ENCODE measurements at regions not wholly inside any gene's neighbourhood (a gene's known extent, or its start where the extent isn't known, plus 50 kb on each side); places are given as distances from the start of the nearest gene placed in this dataset.

DNA sequence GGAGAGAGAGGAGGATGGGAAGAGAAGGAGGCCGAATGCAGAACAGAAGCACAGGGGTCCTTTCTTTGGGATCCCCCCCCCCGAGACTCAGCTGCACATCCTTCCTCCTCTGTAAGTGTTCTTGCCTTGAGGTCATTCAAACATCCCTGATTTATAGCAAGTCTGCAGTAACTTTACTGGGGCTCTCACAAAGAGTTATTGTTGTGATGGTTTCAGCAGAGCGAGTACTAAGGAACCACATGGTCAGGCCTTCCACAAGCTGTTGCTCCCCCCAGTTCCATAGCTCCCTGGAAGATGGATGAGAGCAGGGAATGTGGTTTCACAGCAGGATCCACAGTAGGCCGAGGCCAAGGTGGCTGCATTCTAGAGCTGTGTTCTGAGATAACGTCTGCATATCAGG, 351.4 kb upstream of the CDH4 start:
- Histone ChIP-seq H3K4me3 (ENCODE audit: low read length in 3 of 3) (no peak overlapping the region), H3K36me3 (ENCODE audit: control insufficient read depth in 2 of 3, insufficient read depth in 3 of 3, low read length in 3 of 3) (no peaks in the 10 kb centered on the region), H3K27ac (ENCODE audit: low read depth in 2 of 2, low read length in 2 of 2) (no peak overlapping the region), H3K9ac (ENCODE audit: low read length in 3 of 3) (no peak overlapping the region), H3K9me3 (ENCODE audit: control insufficient read depth in 2 of 3, insufficient read depth in 1 of 3, low read length in 3 of 3) (peaks cover 0 to 3% (median 0%) of the 10 kb centered on the region in 3 donors), H3K27me3 (ENCODE audit: control insufficient read depth, insufficient read depth, low read length) (no peaks in the 10 kb centered on the region), H3K4me1 (ENCODE audit: control insufficient read depth in 2 of 3, insufficient read depth in 2 of 3, low read depth in 1 of 3, low read length in 3 of 3) (no peaks in the 10 kb centered on the region)
- TF ChIP-seq, protein P1, sequence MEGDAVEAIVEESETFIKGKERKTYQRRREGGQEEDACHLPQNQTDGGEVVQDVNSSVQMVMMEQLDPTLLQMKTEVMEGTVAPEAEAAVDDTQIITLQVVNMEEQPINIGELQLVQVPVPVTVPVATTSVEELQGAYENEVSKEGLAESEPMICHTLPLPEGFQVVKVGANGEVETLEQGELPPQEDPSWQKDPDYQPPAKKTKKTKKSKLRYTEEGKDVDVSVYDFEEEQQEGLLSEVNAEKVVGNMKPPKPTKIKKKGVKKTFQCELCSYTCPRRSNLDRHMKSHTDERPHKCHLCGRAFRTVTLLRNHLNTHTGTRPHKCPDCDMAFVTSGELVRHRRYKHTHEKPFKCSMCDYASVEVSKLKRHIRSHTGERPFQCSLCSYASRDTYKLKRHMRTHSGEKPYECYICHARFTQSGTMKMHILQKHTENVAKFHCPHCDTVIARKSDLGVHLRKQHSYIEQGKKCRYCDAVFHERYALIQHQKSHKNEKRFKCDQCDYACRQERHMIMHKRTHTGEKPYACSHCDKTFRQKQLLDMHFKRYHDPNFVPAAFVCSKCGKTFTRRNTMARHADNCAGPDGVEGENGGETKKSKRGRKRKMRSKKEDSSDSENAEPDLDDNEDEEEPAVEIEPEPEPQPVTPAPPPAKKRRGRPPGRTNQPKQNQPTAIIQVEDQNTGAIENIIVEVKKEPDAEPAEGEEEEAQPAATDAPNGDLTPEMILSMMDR (IDR thresholded peaks at IDR 0.05; ENCODE audit: borderline replicate concordance, extremely low read depth, insufficient read depth): no peak
- intact Hi-C loops (cut with DNase I): no loop called here
- FAIRE-seq: no peak
- peak in 3 of 5 donors; percentile 32 to 59 (median 46) for DNase-seq

DNA sequence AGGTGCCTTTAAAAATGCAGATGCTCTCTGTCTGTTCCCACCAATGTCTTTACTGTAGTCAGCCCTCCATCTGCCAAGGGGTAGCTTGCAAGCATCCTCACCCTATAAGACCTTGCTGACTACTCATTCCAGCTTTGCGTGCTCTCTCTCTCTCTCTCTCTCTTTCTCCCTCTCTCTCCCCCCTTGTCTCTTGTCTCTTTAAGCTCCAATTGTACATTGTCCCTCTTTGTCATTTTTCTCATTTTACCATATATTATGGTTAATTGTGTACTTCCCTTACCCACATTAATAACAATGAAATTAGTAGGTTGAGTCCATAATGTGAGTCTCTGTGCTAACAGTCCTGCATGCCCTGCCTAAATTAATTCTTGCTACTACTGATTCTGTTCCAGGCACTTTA, 350.2 kb upstream of the CDH4 start:
- TF ChIP-seq, protein P1 (IDR thresholded peaks at IDR 0.05; ENCODE audit: borderline replicate concordance, extremely low read depth, insufficient read depth): no peak
- no peaks in the 10 kb centered on the region for H3K27me3 ChIP-seq (ENCODE audit: control insufficient read depth, insufficient read depth, low read length)
- no peaks in the 10 kb centered on the region for H3K36me3 ChIP-seq (ENCODE audit: control insufficient read depth in 2 of 3, insufficient read depth in 3 of 3, low read length in 3 of 3)
- H3K9me3 ChIP-seq (ENCODE audit: control insufficient read depth in 2 of 3, insufficient read depth in 1 of 3, low read length in 3 of 3): peaks cover 0 to 3% (median 0%) of the 10 kb centered on the region in 3 donors
- H3K27ac ChIP-seq (ENCODE audit: low read depth in 2 of 2, low read length in 2 of 2): no peak overlapping the region
- no peak overlapping the region for H3K4me3 ChIP-seq (ENCODE audit: low read length in 3 of 3)
- H3K9ac ChIP-seq (ENCODE audit: low read length in 3 of 3): no peak overlapping the region
- no peak for FAIRE-seq
- no peak for DNase-seq
- intact Hi-C loops (cut with DNase I): no loop called here
- H3K4me1 ChIP-seq (ENCODE audit: control insufficient read depth in 2 of 3, insufficient read depth in 2 of 3, low read depth in 1 of 3, low read length in 3 of 3): no peaks in the 10 kb centered on the region

DNA sequence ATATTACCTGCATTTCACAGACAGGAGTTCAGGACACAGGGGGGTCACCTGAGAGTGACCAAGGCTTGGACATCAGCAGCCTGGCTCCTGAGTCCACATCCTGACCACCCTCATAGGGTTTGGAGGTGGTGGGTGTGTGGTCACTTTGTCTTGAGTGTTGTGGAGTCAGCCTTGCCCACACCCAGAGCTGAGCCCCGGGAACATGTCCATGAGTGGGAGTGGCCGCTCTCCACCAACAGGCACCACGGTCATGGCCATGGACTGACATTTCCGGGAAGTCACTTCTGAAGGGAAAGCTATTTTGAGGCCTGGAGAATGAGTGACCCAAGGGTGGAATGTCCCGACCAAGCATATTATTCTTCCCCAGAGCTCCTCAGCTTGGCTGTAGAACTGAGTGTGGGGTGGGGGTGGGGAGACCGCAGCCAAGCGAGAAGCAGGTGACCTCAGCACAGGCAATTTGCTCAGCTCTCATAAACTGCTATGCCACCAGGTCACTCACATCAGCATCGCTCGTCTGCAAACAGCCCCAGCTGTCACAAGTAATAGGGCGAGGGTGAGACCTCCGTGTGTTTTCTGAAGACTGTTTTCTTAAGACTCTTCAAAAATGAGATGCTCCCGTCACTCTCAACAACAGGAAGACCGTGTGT, 348.6 kb upstream of the CDH4 start:
- intact Hi-C loops (cut with DNase I): no loop called here
- TF ChIP-seq, protein P1 (IDR thresholded peaks at IDR 0.05; ENCODE audit: borderline replicate concordance, extremely low read depth, insufficient read depth): no peak

DNA sequence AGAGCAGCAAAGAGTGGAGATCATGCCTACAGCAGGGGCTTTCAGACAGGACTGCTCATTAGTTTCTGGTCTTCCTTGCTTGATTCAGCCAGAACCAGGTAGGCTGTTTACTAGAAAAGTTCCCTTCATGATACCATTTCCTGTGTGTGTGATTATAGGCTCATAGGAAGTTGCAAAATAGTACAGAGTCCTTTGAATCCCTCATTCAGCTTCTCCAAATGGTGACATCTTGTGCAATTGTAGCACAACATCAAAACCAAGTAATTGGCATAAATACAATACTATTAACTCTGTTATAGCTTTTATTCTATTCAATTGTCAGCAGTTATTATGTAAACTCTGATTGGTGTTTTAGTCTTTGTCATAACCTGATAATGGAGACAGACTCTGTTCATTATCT, 347.3 kb upstream of the CDH4 start:
- Histone ChIP-seq H3K27ac (ENCODE audit: low read depth in 2 of 2, low read length in 2 of 2) (no peak overlapping the region), H3K36me3 (ENCODE audit: control insufficient read depth in 2 of 3, insufficient read depth in 3 of 3, low read length in 3 of 3) (no peaks in the 10 kb centered on the region), H3K4me1 (ENCODE audit: control insufficient read depth in 2 of 3, insufficient read depth in 2 of 3, low read depth in 1 of 3, low read length in 3 of 3) (no peaks in the 10 kb centered on the region), H3K4me3 (ENCODE audit: low read length in 3 of 3) (no peak overlapping the region), H3K27me3 (ENCODE audit: control insufficient read depth, insufficient read depth, low read length) (no peaks in the 10 kb centered on the region), H3K9ac (ENCODE audit: low read length in 3 of 3) (no peak overlapping the region), H3K9me3 (ENCODE audit: control insufficient read depth in 2 of 3, insufficient read depth in 1 of 3, low read length in 3 of 3) (peaks cover 0 to 3% (median 0%) of the 10 kb centered on the region in 3 donors)
- intact Hi-C loops (cut with DNase I): no loop called here
- TF ChIP-seq, protein P1 (IDR thresholded peaks at IDR 0.05; ENCODE audit: borderline replicate concordance, extremely low read depth, insufficient read depth): no peak
- no peak for DNase-seq
- no peak for FAIRE-seq

More for the DNA sequence above, 348.6 kb upstream of the CDH4 start:
- Histone ChIP-seq H3K9ac (ENCODE audit: low read length in 3 of 3) (no peak overlapping the region), H3K9me3 (ENCODE audit: control insufficient read depth in 2 of 3, insufficient read depth in 1 of 3, low read length in 3 of 3) (peaks cover 0 to 3% (median 0%) of the 10 kb centered on the region in 3 donors), H3K27me3 (ENCODE audit: control insufficient read depth, insufficient read depth, low read length) (no peaks in the 10 kb centered on the region), H3K27ac (ENCODE audit: low read depth in 2 of 2, low read length in 2 of 2) (no peak overlapping the region), H3K4me1 (ENCODE audit: control insufficient read depth in 2 of 3, insufficient read depth in 2 of 3, low read depth in 1 of 3, low read length in 3 of 3) (no peaks in the 10 kb centered on the region), H3K4me3 (ENCODE audit: low read length in 3 of 3) (no peak overlapping the region), H3K36me3 (ENCODE audit: control insufficient read depth in 2 of 3, insufficient read depth in 3 of 3, low read length in 3 of 3) (no peaks in the 10 kb centered on the region)
- DNase-seq (peak; percentile 19 to 74 (median 33)), FAIRE-seq (no peak)

Data from kidney (tissue), 13 donors.